GM12878 (cell line): ENCODE measurements at regions not wholly inside any gene's neighbourhood (a gene's known extent, or its start where the extent isn't known, plus 50 kb on each side); places are given as distances from the start of the nearest gene placed in this dataset.

Source experiments
- ATAC-seq: fragments of 200-7000 bp; cut with Tn5 transposase; 3 replicates; pipeline ENCODE4 v1.9.1; 2020; ENCODE audit warnings: mild to moderate bottlenecking, moderate library complexity
- BruUV-seq: library from RNA; stranded (reverse); fragments of 400-500 nt; replicated peaks from 2 replicates; lab custom pipeline; 2021; lab: Mats Ljungman, UMichigan
- CTCF ChIA-PET: fragments of 300-600 bp; sonication (Branson Sonifier 250); formaldehyde crosslinking; extraction: SDS; loops from one replicate; lab custom pipeline; 2021; ENCODE audit warnings: inconsistent platforms; lab: Yijun Ruan, JAX
- POLR2A ChIA-PET: fragments of 350-600 bp; formaldehyde crosslinking; extraction: SDS; loops from one replicate; lab custom pipeline; 2021; ENCODE audit warnings: inconsistent platforms; lab: Charles Lee
- RAD21 ChIA-PET: fragments of 300-600 bp; sonication (Branson Sonifier 250); formaldehyde crosslinking; loops from one replicate; lab custom pipeline; 2023; ENCODE audit warnings: antibody characterized with exemption; ENCODE audit not compliant: unreplicated experiment; lab: Charles Lee
- SMC1A ChIA-PET: fragments of 300-600 bp; sonication (Branson Sonifier 250); formaldehyde crosslinking; loops from one replicate; lab custom pipeline; 2023; ENCODE audit not compliant: unreplicated experiment, uncharacterized antibody; lab: Charles Lee
- DNase-seq: peaks from one replicate; pipeline ENCODE4 v3.0.0-alpha.2; 2011; ENCODE audit warnings: low read depth, low spot score
- FAIRE-seq: peaks from 3 replicates; lab custom pipeline; 2011; peaks lifted over from hg19 to GRCh38; lab: Jason Lieb, UNC
- H2AFZ ChIP-seq: 2 replicates; pipeline ENCODE4 v1.6.0; 2011; ENCODE audit warnings: low read depth, low read length, control low read depth; ENCODE audit not compliant: control insufficient read depth
- H3K27ac ChIP-seq: 2 replicates; pipeline ENCODE4 v1.5.1; 2011; ENCODE audit warnings: control low read depth; ENCODE audit not compliant: control insufficient read depth, insufficient read depth
- H3K27me3 ChIP-seq, 2 experiments: replicated peaks in 1 of 2; 2 replicates each; pipeline versions ENCODE4 v1.6.0 to v1.6.1; 2011; ENCODE audit warnings: low read length in 1 of 2; ENCODE audit not compliant: control insufficient read depth in 2 of 2, insufficient read depth in 2 of 2
- H3K36me3 ChIP-seq, 2 experiments: 2 replicates each; pipeline ENCODE4 v1.5.1; 2011; ENCODE audit warnings: low read length in 1 of 2; ENCODE audit not compliant: control insufficient read depth in 2 of 2, insufficient read depth in 2 of 2
- H3K4me1 ChIP-seq: 2 replicates; pipeline ENCODE4 v1.6.1; 2011; ENCODE audit warnings: mild to moderate bottlenecking, low read length, moderate library complexity, mixed read lengths; ENCODE audit not compliant: control insufficient read depth, insufficient read depth
- H3K4me2 ChIP-seq: 2 replicates; pipeline ENCODE4 v1.6.0; 2011; ENCODE audit warnings: control low read depth; ENCODE audit not compliant: control insufficient read depth, insufficient read depth
- H3K4me3 ChIP-seq: fragments of 200-600 bp; sonication (generic); 2 replicates; pipeline ENCODE4 v1.5.1; 2016
- H3K79me2 ChIP-seq: 2 replicates; pipeline ENCODE4 v1.6.0; 2011; ENCODE audit warnings: low read length; ENCODE audit not compliant: control insufficient read depth, insufficient read depth
- H3K9ac ChIP-seq: 2 replicates; pipeline ENCODE4 v1.8.0; 2011; ENCODE audit warnings: low read length, control low read depth, mixed read lengths; ENCODE audit not compliant: control insufficient read depth, insufficient read depth
- H3K9me3 ChIP-seq: replicated peaks from 3 replicates; pipeline ENCODE4 v1.5.1; 2011; ENCODE audit warnings: mild to moderate bottlenecking, low read length; ENCODE audit not compliant: control insufficient read depth, insufficient read depth
- H4K20me1 ChIP-seq: 2 replicates; pipeline ENCODE4 v1.6.0; 2011; ENCODE audit not compliant: control insufficient read depth, insufficient read depth
- ASH2L ChIP-seq: fragments of 300-600, 200-600 bp; sonication (generic); IDR thresholded peaks from 2 replicates; pipeline ENCODE4 v1.6.1; 2017; ENCODE audit warnings: low read depth, mild to moderate bottlenecking, borderline replicate concordance
- CBX5 ChIP-seq: sonication (generic); IDR thresholded peaks from 2 replicates; pipeline ENCODE4 v1.6.1; 2016; ENCODE audit warnings: low read depth, moderate library complexity, mild to moderate bottlenecking, inconsistent platforms
- CREB1 ChIP-seq: IDR thresholded peaks from 2 replicates; pipeline ENCODE4 v1.6.1; 2012; ENCODE audit warnings: low read depth, mild to moderate bottlenecking, inconsistent platforms
- CREM ChIP-seq: IDR thresholded peaks from 2 replicates; pipeline ENCODE4 v1.6.1; 2014; ENCODE audit warnings: antibody characterized with exemption, low read depth
- EP300 ChIP-seq, 2 experiments: fragments of 150-350 bp in 1 of 2; IDR thresholded peaks; 2 replicates each; pipeline ENCODE4 v1.6.1; 2011 to 2012; ENCODE audit warnings: low read depth in 2 of 2, low read length in 2 of 2, borderline replicate concordance in 1 of 2, improper control_type of control experiment in 1 of 2, inconsistent platforms in 1 of 2; ENCODE audit not compliant: control insufficient read depth in 1 of 2
- JUND ChIP-seq: IDR thresholded peaks from 2 replicates; pipeline ENCODE4 v1.6.1; 2012; ENCODE audit warnings: low read depth, mild to moderate bottlenecking, low read length, improper control_type of control experiment, moderate library complexity
- MEF2B ChIP-seq: fragments of 450-650 bp; IDR thresholded peaks from 2 replicates; pipeline ENCODE4 v1.6.1; 2018; ENCODE audit warnings: mild to moderate bottlenecking, moderate library complexity; ENCODE audit not compliant: partially characterized antibody, poor library complexity, severe bottlenecking
- PAX8 ChIP-seq: fragments of 450-650 bp; IDR thresholded peaks from 2 replicates; pipeline ENCODE4 v1.6.1; 2017; ENCODE audit warnings: mild to moderate bottlenecking, moderate library complexity
- POLR2AphosphoS2 ChIP-seq: IDR thresholded peaks from 2 replicates; pipeline ENCODE4 v1.6.1; 2011; ENCODE audit warnings: low read depth, mild to moderate bottlenecking, low read length, improper control_type of control experiment, moderate library complexity
- TARDBP ChIP-seq: IDR thresholded peaks from 2 replicates; pipeline ENCODE4 v1.6.1; 2016; ENCODE audit warnings: borderline replicate concordance
- USF1 ChIP-seq: IDR thresholded peaks from 2 replicates; pipeline ENCODE4 v1.6.1; 2011; ENCODE audit warnings: borderline replicate concordance, low read depth, mild to moderate bottlenecking, moderate library complexity, mixed read lengths, low read length; ENCODE audit not compliant: insufficient read depth; ENCODE audit errors: extremely low read length
- ZBED1 ChIP-seq: IDR thresholded peaks from 2 replicates; pipeline ENCODE4 v1.6.1; 2016; ENCODE audit warnings: borderline replicate concordance
- ZBTB11 ChIP-seq: fragments of 450-650 bp; formaldehyde crosslinking; IDR thresholded peaks from 2 replicates; pipeline ENCODE4 v1.5.0; 2022; ENCODE audit warnings: mild to moderate bottlenecking, missing genetic modification characterization
- ZBTB40 ChIP-seq: fragments of 450-650 bp; IDR thresholded peaks from 2 replicates; pipeline ENCODE4 v1.6.1; 2016; ENCODE audit warnings: mild to moderate bottlenecking, moderate library complexity, borderline replicate concordance
- ZNF207 ChIP-seq: fragments of 450-650 bp; IDR thresholded peaks from 2 replicates; pipeline ENCODE4 v1.6.1; 2014; ENCODE audit warnings: antibody characterized with exemption, mild to moderate bottlenecking, borderline replicate concordance
- WGBS: methylation state at CpG from one replicate; pipeline ENCODE4 v1.1.6; 2016; ENCODE audit warnings: low lambda C conversion rate; ENCODE audit not compliant: insufficient replicate concordance, insufficient coverage; ENCODE audit errors: missing lambda C conversion rate; 5-methylcytosine and 5-hydroxymethylcytosine counted together
- in situ Hi-C: fragments of 300-500 bp; cut with MboI; formaldehyde crosslinking; loops from 9 replicates; pipeline ENCODE4 v1.14.3; 2018; ENCODE audit warnings: mixed read lengths
- intact Hi-C: fragments of 100-400 bp; cut with micrococcal nuclease; formaldehyde crosslinking; loops from one replicate; pipeline ENCODE4 v1.14.2; 2022; ENCODE audit not compliant: unreplicated experiment

GRCh38 chr10:129058664-129059155, 408.3 kb upstream of the MGMT start:
- intact Hi-C loops: no loop called here
- SMC1A ChIA-PET: no interaction called here
- in situ Hi-C loops: no loop called here
- Histone ChIP-seq H4K20me1 (no peaks in the 10 kb centered on the region), H3K27ac (no peak overlapping the region), H3K27me3 (no peaks in the 10 kb centered on the region), H3K9ac (no peak overlapping the region), H3K79me2 (no peaks in the 10 kb centered on the region), H3K4me1 (peaks cover 10% of the 10 kb centered on the region; the same call in 1 of the 2 replicates), H2AFZ (no peak overlapping the region), H3K4me2 (no peak overlapping the region), H3K4me3 (no peak overlapping the region), H3K9me3 (no peaks in the 10 kb centered on the region), H3K36me3 (no peaks in the 10 kb centered on the region)
- CTCF ChIA-PET: interaction anchor here (0.5 kb wide), 1 partner anchor 571 kb away, joined by 3 read pairs; no protein-coding TSS in a partner anchor
- ATAC-seq (no peak), FAIRE-seq (no peak), DNase-seq (no peak)
- POLR2A ChIA-PET: no interaction called here
- 57% methylated on average over 9 of the region's 9 CpGs for WGBS
- RAD21 ChIA-PET: no interaction called here
- BruUV-seq: no TSS peak
- TF ChIP-seq EP300 (IDR thresholded peaks at IDR 0.05; ENCODE audit: borderline replicate concordance in 1 of 2, control insufficient read depth in 1 of 2, low read depth in 2 of 2, low read length in 2 of 2): no peak
- TF ChIP-seq ZBED1: no peak
- TF ChIP-seq USF1: no peak
- no peak for TF ChIP-seq PAX8
- TF ChIP-seq CREM: no peak
- TF ChIP-seq MEF2B: no peak
- TF ChIP-seq ZNF207: no peak
- no peak for TF ChIP-seq ASH2L
- no peak for TF ChIP-seq JUND
- no peak for TF ChIP-seq POLR2AphosphoS2
- TF ChIP-seq TARDBP: no peak
- no peak for TF ChIP-seq ZBTB40
- TF ChIP-seq CBX5: no peak
- TF ChIP-seq ZBTB11 (CRISPR knock-in tag): no peak
- no peak for TF ChIP-seq CREB1
